IPS-20b (cell line): ENCODE measurements at regions not wholly inside any gene's neighbourhood (a gene's known extent, or its start where the extent isn't known, plus 50 kb on each side); places are given as distances from the start of the nearest gene placed in this dataset.

Experiments used
- H3K27ac ChIP-seq: one replicate; pipeline ENCODE4 v1.5.1; 2013; ENCODE audit warnings: low read length
- H3K27me3 ChIP-seq: 2 replicates; pipeline ENCODE4 v1.6.1; 2013; ENCODE audit warnings: mild to moderate bottlenecking, low read length, inconsistent platforms; ENCODE audit not compliant: insufficient read depth
- H3K36me3 ChIP-seq: 2 replicates; pipeline ENCODE4 v1.6.1; 2013; ENCODE audit warnings: low read depth, mild to moderate bottlenecking, inconsistent platforms, low read length, moderate library complexity; ENCODE audit not compliant: insufficient read depth
- H3K4me1 ChIP-seq: 2 replicates; pipeline ENCODE4 v1.6.1; 2013; ENCODE audit warnings: mild to moderate bottlenecking, control low read depth, inconsistent platforms, low read length, moderate library complexity; ENCODE audit not compliant: insufficient read depth
- H3K4me3 ChIP-seq: 2 replicates; pipeline ENCODE4 v1.5.1; 2013; ENCODE audit warnings: mild to moderate bottlenecking, low read length, inconsistent platforms
- H3K9ac ChIP-seq: 2 replicates; pipeline ENCODE4 v1.6.1; 2013; ENCODE audit warnings: low read depth, mild to moderate bottlenecking, inconsistent platforms, low read length, moderate library complexity
- H3K9me3 ChIP-seq: 2 replicates; pipeline ENCODE4 v1.6.1; 2013; ENCODE audit warnings: mild to moderate bottlenecking, low read depth, low read length, inconsistent platforms; ENCODE audit not compliant: insufficient read depth

DNA sequence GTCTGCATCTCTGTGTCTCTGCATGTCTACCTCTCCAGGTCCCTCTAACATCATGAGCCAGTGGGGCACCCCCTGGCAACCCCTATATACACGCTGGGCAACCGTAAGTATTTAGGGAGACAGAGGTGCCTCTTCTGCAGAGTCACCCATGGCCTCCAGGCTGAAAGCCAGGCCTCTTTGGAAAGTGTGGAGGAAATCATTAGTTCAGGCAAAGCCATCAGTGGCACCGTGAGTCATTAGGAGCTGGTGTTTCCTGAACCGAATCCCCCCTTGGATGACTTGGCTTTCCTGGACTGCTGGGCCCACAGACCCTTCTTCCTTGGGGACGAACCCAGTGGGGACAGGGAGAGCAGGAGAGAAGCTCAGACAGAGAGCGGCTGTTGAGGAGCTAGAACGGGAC lies 174.8 kb downstream of the OLFM1 start:
- Histone ChIP-seq H3K27ac (no peak overlapping the region), H3K36me3 (no peaks in the 10 kb centered on the region), H3K4me1 (0 out of 2 replicates have a peak, but pooled peaks cover 3% of the 10 kb centered on the region), H3K9ac (no peak overlapping the region), H3K27me3 (no peaks in the 10 kb centered on the region), H3K9me3 (no peaks in the 10 kb centered on the region), H3K4me3 (no peak overlapping the region)

- Histone ChIP-seq H3K4me3 (no peak overlapping the region), H3K9ac (no peak overlapping the region), H3K4me1 (0 out of 2 replicates have a peak, but pooled peaks cover 3% of the 10 kb centered on the region), H3K9me3 (no peaks in the 10 kb centered on the region), H3K36me3 (no peaks in the 10 kb centered on the region), H3K27ac (no peak overlapping the region), H3K27me3 (no peaks in the 10 kb centered on the region)
Observed at GRCh38 chr9:135263511-135263910, 176.0 kb downstream of the OLFM1 start.

DNA sequence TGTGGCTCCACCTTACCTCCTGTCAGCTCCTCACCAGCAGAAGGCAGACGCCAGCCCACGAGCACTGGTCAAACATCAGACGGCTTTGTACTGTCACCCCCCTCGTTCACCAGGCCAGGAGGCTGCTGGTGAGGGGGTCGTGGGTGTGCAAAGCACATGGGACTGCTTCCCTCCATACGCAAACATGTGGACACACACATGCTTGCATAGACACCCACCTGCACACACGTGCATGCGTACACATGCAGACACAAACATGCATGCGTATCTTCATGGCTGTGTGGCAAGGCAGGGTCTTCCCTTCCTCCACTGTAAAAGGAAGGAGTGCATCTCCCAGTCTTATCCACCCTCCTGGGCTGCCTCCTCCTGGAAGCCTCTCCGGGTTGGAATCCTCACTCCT lies 178.5 kb downstream of the OLFM1 start:
- H3K9ac ChIP-seq, result no peak overlapping the region
- no peaks in the 10 kb centered on the region for H3K27me3 ChIP-seq
- no peaks in the 10 kb centered on the region for H3K36me3 ChIP-seq
- H3K27ac ChIP-seq, result no peak overlapping the region
- no peaks in the 10 kb centered on the region for H3K9me3 ChIP-seq
- 0 out of 2 replicates have a peak, but pooled peaks cover 3% of the 10 kb centered on the region for H3K4me1 ChIP-seq
- H3K4me3 ChIP-seq, result no peak overlapping the region

DNA sequence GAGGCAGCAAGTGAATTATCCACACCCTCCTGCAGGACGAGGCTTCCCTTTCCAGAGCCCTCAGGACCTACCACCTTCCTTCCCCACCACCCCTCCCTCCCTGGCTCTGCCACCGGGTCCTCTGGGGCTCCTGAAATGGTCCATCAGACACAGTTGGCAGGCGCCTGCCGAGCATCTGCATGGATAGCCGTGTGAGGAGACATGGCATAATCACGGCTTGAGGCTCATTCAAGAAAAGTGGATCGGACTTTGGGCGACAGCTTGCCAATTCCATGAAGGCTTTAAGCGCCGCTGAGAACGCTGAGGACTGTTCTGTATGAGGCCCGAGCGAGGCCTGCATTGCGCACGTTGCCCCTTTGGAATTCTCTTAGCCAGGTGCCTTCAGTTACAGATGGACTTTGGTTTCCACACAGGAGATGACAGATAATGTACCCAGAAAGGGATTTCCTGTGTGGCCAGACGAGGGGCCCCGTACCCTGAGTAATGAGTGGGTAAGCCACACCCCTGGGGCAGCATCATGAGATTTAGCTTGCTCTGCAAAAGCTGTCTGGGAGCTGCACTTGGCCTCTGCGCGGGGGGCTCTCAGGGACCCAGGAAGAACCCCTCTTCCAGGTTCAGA lies 179.8 kb downstream of the OLFM1 start:
- no peak overlapping the region for H3K27ac ChIP-seq
- no peak overlapping the region for H3K4me3 ChIP-seq
- no peaks in the 10 kb centered on the region for H3K4me1 ChIP-seq
- H3K27me3 ChIP-seq, result no peaks in the 10 kb centered on the region
- no peak overlapping the region for H3K9ac ChIP-seq
- H3K36me3 ChIP-seq, result no peaks in the 10 kb centered on the region
- no peaks in the 10 kb centered on the region for H3K9me3 ChIP-seq

- Histone ChIP-seq H3K9me3 (no peaks in the 10 kb centered on the region), H3K9ac (no peak overlapping the region), H3K36me3 (no peaks in the 10 kb centered on the region), H3K27me3 (no peaks in the 10 kb centered on the region), H3K4me1 (no peaks in the 10 kb centered on the region), H3K4me3 (no peak overlapping the region), H3K27ac (no peak overlapping the region)
Observed at GRCh38 chr9:135268031-135268430, 180.6 kb downstream of the OLFM1 start.

DNA sequence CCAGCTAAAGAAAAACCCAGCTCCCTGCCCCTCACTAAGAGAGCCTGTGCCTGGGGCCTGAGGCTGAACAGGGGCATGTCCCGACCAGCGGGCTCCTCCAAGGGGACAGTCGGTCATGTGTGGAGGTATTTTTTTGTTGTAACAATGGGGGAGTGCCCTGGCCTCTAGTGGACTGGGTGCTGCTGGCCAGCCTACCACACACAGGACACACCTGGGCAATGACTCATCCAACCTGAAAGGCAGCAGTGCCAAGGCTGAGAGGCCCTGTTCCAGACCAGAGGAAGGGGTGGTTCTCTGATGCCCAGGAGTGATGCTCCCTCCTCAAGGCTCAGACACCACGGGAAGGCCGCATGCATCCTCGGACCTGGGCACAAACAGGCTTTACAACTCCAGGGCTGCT lies 181.5 kb downstream of the OLFM1 start:
- H3K4me1 ChIP-seq, result no peaks in the 10 kb centered on the region
- H3K36me3 ChIP-seq, result no peaks in the 10 kb centered on the region
- H3K27me3 ChIP-seq, result no peaks in the 10 kb centered on the region
- no peaks in the 10 kb centered on the region for H3K9me3 ChIP-seq
- H3K4me3 ChIP-seq, result no peak overlapping the region
- H3K27ac ChIP-seq, result no peak overlapping the region
- H3K9ac ChIP-seq, result no peak overlapping the region; the same call in 1 of the 2 replicates

DNA sequence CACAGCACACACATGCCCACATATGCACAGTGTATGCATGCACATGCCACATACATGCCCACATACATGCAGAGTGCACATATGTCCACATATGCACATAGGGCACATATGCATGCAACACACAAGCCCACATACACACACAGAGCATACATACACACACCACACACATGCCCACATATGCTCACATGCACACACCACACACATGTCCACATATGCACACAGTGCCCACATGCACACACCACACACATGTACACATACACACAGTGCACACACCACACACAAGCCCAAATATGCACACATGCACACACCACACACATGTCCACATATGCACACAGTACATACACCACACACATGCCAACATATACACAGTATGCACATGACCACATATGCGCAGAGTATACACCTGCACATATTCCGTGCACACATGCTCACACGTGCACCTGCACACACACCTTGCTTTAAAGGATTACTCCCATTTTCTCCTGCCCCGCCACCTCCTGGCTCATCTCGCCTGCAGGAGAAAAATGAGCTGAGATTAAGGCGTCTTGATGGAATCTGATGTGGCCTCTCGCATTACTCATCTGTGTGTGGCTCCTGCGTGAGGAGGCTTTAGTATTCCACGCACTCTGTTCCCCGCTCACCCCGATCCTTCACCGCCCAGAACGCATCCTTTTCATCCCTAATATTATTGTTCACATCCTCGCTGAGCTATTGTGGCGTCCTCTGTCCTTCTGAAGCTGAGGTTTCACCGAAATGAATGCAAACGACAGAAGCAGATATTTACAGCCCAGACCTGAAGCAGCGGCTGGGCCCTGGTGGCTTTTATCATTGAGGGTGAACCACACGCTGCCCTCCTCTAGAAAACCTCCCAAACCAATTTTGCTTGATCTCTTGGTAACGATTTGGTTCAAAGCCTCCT lies 182.7 kb downstream of the OLFM1 start:
- Histone ChIP-seq H3K4me3 (no peak overlapping the region), H3K4me1 (no peaks in the 10 kb centered on the region), H3K9me3 (no peaks in the 10 kb centered on the region), H3K27me3 (no peaks in the 10 kb centered on the region), H3K9ac (no peak overlapping the region), H3K27ac (no peak overlapping the region), H3K36me3 (no peaks in the 10 kb centered on the region)

DNA sequence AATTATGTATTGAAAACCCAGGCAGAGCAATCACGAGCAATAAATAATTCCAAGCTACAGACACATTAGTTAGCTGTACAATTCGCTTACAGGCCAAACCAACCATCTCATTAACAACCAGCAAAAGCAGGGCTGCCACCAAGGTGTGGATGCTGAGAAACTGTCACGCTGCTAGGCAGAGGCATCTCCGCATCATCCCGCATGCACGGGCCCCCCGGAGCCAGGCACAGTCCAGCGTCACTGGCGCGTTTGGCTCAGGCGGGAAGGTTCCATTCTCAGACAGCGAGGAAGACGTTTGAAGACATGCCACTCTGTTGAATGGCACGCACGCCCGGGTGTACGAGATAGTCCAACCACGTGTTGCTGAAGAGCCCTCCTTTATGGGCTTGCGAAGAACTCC lies 184.0 kb downstream of the OLFM1 start:
- Histone ChIP-seq H3K4me3 (no peak overlapping the region), H3K27me3 (no peaks in the 10 kb centered on the region), H3K27ac (no peak overlapping the region), H3K9ac (no peak overlapping the region), H3K9me3 (no peaks in the 10 kb centered on the region), H3K36me3 (no peaks in the 10 kb centered on the region), H3K4me1 (no peaks in the 10 kb centered on the region)

- Histone ChIP-seq H3K4me1 (no peaks in the 10 kb centered on the region), H3K27me3 (no peaks in the 10 kb centered on the region), H3K9me3 (no peaks in the 10 kb centered on the region), H3K36me3 (no peaks in the 10 kb centered on the region), H3K9ac (no peak overlapping the region), H3K4me3 (no peak overlapping the region), H3K27ac (no peak overlapping the region)
Observed at GRCh38 chr9:135272608-135273007, 185.1 kb downstream of the OLFM1 start.

DNA sequence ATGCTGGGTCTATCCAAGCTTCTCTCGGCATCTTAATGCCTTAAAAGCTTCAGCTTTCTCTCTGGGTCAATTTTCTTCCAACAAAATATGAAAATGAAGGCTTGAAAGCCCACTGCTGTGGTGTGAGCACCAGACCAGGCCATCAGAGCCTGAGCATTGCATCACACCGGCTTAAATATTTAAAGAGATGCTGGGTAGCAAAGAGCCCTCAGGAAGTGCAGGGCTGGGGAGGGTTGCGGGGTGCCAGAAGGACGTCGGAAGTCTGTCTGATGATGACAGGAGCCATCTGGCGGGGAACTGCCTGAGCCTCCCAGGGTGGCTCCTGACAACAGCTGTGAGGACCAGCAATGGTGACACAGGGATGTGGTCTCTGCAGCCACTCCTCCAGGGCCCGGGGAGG lies 185.5 kb downstream of the OLFM1 start:
- Histone ChIP-seq H3K9me3 (no peaks in the 10 kb centered on the region), H3K4me1 (no peaks in the 10 kb centered on the region), H3K9ac (no peak overlapping the region), H3K27me3 (no peaks in the 10 kb centered on the region), H3K27ac (no peak overlapping the region), H3K36me3 (no peaks in the 10 kb centered on the region), H3K4me3 (no peak overlapping the region)

DNA sequence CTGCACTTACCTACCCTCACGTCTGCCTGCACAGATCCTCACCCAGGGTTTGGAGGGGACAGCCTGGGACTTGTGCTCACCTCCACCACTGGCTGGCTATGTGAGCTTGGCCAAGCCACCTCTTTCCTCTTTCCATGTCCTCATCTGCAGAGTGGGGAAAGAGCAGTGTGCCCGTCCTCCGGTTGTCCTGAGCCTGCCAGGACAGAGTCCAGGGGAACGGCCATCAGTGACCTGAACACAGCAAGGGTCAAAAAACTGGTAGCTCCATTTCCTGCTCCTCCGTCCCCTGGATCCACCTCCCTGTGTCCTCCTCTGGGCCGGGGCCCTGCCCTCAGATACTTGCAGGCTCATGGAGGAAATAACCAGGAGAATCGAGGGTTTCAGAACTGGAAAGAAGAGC lies 187.7 kb downstream of the OLFM1 start:
- no peak overlapping the region for H3K27ac ChIP-seq
- no peaks in the 10 kb centered on the region for H3K27me3 ChIP-seq
- no peaks in the 10 kb centered on the region for H3K36me3 ChIP-seq

More for the DNA sequence above, 187.7 kb downstream of the OLFM1 start:
- Histone ChIP-seq H3K4me1 (no peaks in the 10 kb centered on the region), H3K9ac (no peak overlapping the region), H3K4me3 (no peak overlapping the region), H3K9me3 (no peaks in the 10 kb centered on the region)
